GM03348 (cell line): ENCODE measurements at regions not wholly inside any gene's neighbourhood (a gene's known extent, or its start where the extent isn't known, plus 50 kb on each side); places are given as distances from the start of the nearest gene placed in this dataset.

ENCODE experiments used
- DNase-seq: peaks from one replicate; pipeline ENCODE4 v3.0.0; 2012; ENCODE audit warnings: low spot score

DNA sequence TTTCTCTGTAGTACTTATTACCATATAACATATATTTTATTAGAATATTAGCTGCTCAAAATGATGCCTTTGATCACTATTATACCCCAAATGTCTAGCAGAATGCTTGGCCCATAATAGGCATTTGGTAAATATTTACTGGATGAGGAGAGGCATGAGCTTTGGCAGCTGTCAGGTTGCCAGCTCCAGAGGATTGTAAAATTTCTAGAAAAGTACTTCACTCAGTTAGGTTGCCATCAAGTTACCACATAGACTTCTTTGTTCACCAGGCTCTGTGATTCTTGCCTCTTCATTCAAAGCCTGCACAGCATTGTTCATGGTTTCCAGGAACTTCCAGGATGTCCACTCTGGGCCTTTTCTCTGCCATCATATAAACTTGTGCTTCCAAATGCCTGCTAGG, 582.8 kb downstream of the PDCD6IP start:
- DNase-seq: no peak

- no peak for DNase-seq
These were observed 584.4 kb downstream of the PDCD6IP start for GRCh38 chr3:34382859-34383258.

GRCh38 chr3:34386309-34386708, 587.9 kb downstream of the PDCD6IP start:
- DNase-seq: no peak

DNA sequence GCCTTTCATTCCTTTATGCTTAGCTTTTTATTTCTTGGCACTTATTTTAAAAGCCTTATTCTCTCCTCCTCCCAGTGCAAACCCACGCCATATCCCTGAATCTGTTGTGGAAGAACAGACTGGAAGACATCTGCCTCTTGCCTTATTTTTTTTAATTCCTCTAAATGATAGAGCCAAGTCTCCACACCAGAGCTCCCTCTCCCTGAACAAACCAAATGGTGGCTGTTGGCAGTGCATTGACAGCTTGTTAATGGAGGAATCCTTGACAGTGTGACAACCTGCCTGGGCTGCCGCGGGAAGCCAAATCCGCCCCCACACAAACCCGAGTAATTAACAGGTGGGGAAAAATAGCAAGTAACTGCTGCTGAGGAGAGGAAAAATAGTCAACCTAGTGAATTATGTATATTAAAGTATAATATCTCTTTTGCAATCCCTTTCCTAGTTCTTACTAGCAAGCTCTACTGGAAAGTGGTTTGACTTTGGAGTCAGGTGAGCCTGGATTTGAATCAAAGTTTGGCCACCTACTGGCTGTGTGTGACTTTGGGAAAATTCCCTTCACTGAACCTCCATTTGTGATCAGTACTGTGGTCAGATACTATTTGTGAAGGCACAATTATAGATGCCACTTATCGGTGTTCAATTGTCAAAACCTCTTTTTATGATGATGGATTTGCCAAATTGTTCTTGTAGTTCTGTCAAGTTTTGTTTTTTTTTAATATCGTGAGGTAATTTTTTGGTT, 589.6 kb downstream of the PDCD6IP start:
- DNase-seq: no peak

DNA sequence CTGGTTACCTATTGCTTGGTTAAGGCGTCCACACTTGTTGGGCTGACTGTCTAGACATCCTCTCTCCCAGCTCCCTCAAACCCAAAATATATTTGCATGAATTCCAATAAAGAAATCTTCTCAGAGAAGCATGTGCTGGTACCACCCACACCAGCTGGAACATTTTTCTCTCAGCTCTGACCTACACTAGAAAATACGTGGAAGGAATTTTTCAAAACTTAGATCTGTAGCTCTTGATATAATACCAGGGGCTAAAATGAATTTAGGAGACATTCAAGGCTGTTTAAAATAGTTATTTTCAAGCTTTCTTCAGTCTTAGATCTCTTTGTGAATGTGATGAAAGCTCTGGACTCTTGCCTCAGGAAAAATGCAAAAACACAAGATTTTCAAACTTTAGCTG, 590.4 kb downstream of the PDCD6IP start:
- no peak for DNase-seq

DNA sequence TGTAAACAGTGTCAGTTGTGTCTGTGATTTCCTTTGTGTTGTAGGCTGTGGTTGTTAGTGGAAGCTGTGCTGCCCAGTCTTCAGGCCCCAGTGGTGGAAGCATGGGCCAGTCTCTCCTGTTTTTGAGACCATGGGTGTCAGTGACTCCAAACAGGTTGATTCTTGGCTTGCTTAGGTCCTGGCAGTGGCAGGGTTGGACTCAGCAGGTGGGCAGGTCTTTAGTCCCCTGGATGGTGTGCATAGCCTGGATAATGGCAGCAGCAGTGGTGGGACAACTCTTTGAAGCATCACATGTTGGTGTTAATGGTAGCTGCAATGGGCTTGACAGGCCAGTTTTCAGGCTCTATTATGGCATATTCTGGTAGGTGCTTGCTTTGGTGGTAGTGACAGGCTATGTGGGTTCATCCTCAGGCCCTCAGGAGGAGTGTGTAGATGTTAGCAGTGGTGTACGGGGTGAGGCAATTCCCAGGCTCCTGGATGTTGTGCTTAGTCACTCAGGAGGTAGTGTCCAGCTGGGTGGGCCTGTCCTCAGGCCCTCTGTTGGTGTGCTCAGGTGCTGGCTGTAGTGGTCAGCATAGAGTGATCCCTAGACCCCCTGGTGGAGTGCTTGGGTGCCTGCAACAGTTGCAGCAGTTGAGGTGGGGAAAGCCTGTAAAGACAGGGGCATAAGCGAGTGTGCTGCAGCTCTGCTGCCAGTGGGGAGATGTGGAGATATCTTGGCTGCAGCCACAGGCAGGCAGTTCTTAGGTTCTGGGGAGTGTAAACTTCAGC, 596.7 kb downstream of the PDCD6IP start:
- no peak for DNase-seq

DNA sequence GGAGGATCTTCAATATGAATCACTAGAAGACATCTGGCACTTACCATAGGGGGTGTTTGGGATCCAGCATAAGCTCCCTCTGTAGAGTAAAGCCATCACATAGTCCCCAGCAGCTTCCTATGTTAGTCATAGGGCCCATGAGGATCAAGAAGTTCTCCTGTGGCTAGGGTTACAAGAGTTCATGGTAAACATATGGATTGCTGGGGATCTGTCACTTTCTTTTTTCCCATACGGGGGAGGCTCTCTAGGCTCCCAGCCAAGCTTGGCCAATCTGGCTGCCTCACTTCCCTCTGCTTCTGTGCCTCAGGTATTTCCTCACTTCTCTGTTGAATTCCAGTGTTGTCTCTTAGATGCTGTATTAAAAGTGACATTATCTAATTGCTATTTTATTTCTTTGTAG, 597.9 kb downstream of the PDCD6IP start:
- no peak for DNase-seq

GRCh38 chr3:34396956-34397355, 598.5 kb downstream of the PDCD6IP start:
- DNase-seq: no peak

GRCh38 chr3:34399401-34399800, 601.0 kb downstream of the PDCD6IP start:
- no peak for DNase-seq

- no peak for DNase-seq
These were observed 606.7 kb downstream of the PDCD6IP start for GRCh38 chr3:34405159-34405558.

DNA sequence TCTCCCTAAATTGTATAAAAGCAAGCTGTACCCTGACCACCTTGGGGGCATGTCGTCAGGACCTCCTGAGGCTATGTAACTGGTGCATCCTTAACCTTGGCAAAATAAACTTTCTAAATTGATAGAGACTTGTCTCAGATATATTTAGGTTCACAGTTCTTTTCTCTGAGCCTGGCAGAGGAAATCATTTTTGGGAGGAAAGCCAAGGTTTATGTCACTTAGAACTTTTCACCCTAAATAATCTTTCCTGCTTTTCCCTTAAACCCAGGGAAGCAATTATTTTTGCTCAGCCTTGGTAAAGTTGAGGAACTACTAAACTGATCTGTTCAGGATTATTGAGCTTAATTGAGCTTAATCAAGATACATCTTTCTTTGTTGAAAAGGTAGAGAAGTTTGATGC, 608.9 kb downstream of the PDCD6IP start:
- no peak for DNase-seq

GRCh38 chr3:34408088-34408487, 609.7 kb downstream of the PDCD6IP start:
- no peak for DNase-seq

- DNase-seq: no peak
These were observed 613.2 kb downstream of the PDCD6IP start for GRCh38 chr3:34411596-34411995.

- DNase-seq: no peak
These were observed 621.4 kb downstream of the PDCD6IP start for GRCh38 chr3:34419801-34420200.

DNA sequence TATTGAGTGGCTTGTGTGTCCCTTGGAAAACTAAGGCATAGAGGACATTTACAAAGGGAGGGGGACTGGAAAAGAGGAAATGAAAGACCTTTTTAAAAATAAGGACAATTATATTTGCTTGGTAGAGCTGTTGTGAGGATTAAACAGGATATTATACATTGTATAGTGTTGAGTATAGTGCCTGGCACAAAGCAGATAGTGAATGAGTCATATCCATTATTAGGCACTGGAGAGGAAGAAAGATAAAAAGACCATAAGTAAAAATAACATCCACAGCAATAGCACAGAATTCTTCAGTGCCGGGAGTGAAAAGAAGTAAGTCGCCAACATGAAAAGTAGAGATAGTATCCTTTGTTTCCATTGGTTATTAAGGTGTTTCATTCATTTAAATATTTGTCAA, 623.3 kb downstream of the PDCD6IP start:
- DNase-seq: no peak

GRCh38 chr3:34439796-34440195, 641.4 kb downstream of the PDCD6IP start:
- no peak for DNase-seq

GRCh38 chr3:34444137-34444536, 645.7 kb downstream of the PDCD6IP start:
- DNase-seq: no peak

- DNase-seq: no peak
These were observed 650.9 kb downstream of the PDCD6IP start for GRCh38 chr3:34449305-34449704.

DNA sequence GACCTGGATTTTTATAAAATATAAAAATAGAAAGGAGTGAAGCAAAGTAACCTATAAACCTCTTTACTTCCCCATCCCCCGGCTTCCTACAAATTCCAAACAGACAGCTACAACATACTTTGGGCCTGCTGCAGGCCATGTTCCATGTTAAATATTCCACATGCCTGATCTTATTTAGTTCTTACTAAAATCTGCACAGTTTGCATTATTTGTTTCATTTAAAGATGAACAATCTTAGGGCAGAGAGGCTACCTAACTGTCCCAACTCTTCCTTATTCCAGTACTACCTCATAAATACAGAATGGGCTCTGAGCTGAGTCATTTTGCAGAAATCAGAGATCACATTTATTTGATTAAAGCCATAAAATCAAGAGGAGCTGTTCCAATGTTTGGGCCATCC, 665.0 kb downstream of the PDCD6IP start:
- DNase-seq: no peak

- no peak for DNase-seq
These were observed 666.2 kb downstream of the PDCD6IP start for GRCh38 chr3:34464646-34465045.

DNA sequence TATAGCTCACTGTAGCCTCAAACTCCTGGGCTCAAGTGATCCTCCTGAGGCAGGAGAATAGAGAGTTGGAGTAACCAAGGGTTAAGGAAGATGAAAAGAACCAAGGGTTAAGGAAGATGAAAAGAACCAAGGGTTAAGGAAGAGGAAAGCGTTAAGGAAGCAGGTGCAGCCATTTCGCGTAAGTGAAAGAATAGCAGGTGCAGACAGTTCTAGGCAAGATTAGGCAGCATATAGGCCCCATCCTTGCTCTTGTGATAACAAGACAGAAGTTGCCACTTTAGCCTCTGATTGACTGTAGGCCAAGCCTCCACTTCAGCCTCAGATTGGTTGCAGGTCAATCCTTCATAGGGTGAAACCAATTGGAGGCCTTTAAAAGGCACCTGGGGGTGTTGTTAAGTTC, 677.4 kb downstream of the PDCD6IP start:
- DNase-seq: no peak

DNA sequence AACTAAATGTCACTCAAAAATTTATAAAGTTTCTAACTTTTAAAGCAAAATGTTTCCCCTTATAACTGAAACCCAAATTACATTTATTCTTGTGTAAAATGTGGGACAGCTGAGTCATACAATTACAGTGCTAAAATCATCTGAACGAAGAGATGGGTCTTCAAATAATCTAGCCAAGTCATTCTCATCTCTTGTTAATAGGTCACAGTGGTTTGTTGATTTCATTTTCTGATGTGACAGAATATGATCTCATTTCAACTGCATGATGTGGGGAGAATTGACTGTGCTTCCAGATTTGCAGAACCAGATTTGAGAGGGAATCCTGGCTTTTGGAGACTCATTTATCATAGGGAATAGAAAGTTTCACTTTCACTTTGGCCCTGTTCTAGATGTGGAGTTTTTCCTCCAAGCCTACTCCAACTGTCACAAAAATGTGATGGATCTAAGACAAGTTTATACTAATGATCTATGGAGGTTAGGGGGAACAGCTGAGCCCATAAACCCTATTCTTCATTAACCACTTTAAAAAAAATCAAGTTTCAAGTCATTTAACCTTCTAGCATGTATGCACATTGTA, 685.0 kb downstream of the PDCD6IP start:
- DNase-seq: no peak

GRCh38 chr3:34504366-34504765, 705.9 kb downstream of the PDCD6IP start:
- no peak for DNase-seq
